IMR-90 (cell line): ENCODE measurements at regions not wholly inside any gene's neighbourhood (a gene's known extent, or its start where the extent isn't known, plus 50 kb on each side); places are given as distances from the start of the nearest gene placed in this dataset.
A peak's percentile ranks its signal among the peaks of the same experiment; 100 is the strongest.

ENCODE experiments used
- ATAC-seq: fragments of 200-7000 bp; cut with Tn5 transposase; 2 replicates; pipeline ENCODE4 v1.9.1; 2020; ENCODE audit warnings: low read depth, mild to moderate bottlenecking, moderate library complexity
- BruUV-seq: library from RNA; stranded (reverse); fragments of 400-500 nt; replicated peaks from 2 replicates; lab custom pipeline; 2021; lab: Mats Ljungman, UMichigan
- CTCF ChIA-PET: fragments of 300-600 bp; formaldehyde crosslinking; extraction: SDS; loops from one replicate; lab custom pipeline; 2021; ENCODE audit warnings: antibody characterized with exemption; lab: Yijun Ruan, JAX
- POLR2A ChIA-PET: fragments of 300-600 bp; sonication (Branson Sonifier 250); formaldehyde crosslinking; loops from one replicate; lab custom pipeline; 2022; ENCODE audit warnings: antibody characterized with exemption; ENCODE audit not compliant: unreplicated experiment; lab: Charles Lee
- DNase-seq: peaks from one replicate; pipeline ENCODE4 v3.0.0; 2013
- H2AFZ ChIP-seq: replicated peaks from 2 replicates; pipeline ENCODE3; 2013; ENCODE audit warnings: low read length, mild to moderate bottlenecking; ENCODE audit not compliant: poor library complexity
- H2AK5ac ChIP-seq: 2 replicates; pipeline ENCODE4 v1.6.1; 2013; ENCODE audit warnings: low read depth, low read length, inconsistent platforms
- H2AK9ac ChIP-seq: replicated peaks from 2 replicates; pipeline ENCODE3; 2013; ENCODE audit warnings: mild to moderate bottlenecking, low read depth, low read length, moderate library complexity; ENCODE audit not compliant: poor library complexity
- H2BK120ac ChIP-seq: 2 replicates; pipeline ENCODE4 v1.6.1; 2013; ENCODE audit warnings: low read depth, low read length, inconsistent platforms
- H2BK15ac ChIP-seq: 3 replicates; pipeline ENCODE4 v1.6.1; 2013; ENCODE audit warnings: low read depth, low read length, inconsistent platforms
- H2BK20ac ChIP-seq: 2 replicates; pipeline ENCODE4 v1.6.1; 2013; ENCODE audit warnings: low read depth, mild to moderate bottlenecking, inconsistent platforms, low read length, moderate library complexity
- H2BK5ac ChIP-seq: 2 replicates; pipeline ENCODE4 v1.6.1; 2013; ENCODE audit warnings: mild to moderate bottlenecking, low read depth, low read length, inconsistent platforms; ENCODE audit not compliant: poor library complexity, severe bottlenecking
- H3K14ac ChIP-seq: replicated peaks from 2 replicates; pipeline ENCODE4 v1.6.1; 2013; ENCODE audit warnings: low read depth, low read length, inconsistent platforms
- H3K18ac ChIP-seq: 2 replicates; pipeline ENCODE4 v1.6.1; 2013; ENCODE audit warnings: low read depth, low read length, control low read depth
- H3K23ac ChIP-seq: 2 replicates; pipeline ENCODE4 v1.6.1; 2013; ENCODE audit warnings: low read depth, low read length, inconsistent platforms
- H3K27ac ChIP-seq: 2 replicates; pipeline ENCODE4 v1.5.1; 2013; ENCODE audit warnings: mild to moderate bottlenecking, control low read depth, low read length; ENCODE audit not compliant: insufficient read depth
- H3K27me3 ChIP-seq: 2 replicates; pipeline ENCODE4 v1.6.1; 2013; ENCODE audit warnings: low read length; ENCODE audit not compliant: control insufficient read depth, insufficient read depth
- H3K36me3 ChIP-seq: 2 replicates; pipeline ENCODE4 v1.6.1; 2013; ENCODE audit warnings: low read length, mixed read lengths; ENCODE audit not compliant: control insufficient read depth, insufficient read depth
- H3K4ac ChIP-seq: 2 replicates; pipeline ENCODE4 v1.6.1; 2013; ENCODE audit warnings: low read depth, low read length, inconsistent platforms
- H3K4me1 ChIP-seq: 2 replicates; pipeline ENCODE4 v1.6.1; 2013; ENCODE audit warnings: low read length, mixed read lengths; ENCODE audit not compliant: control insufficient read depth, insufficient read depth
- H3K4me2 ChIP-seq: 2 replicates; pipeline ENCODE4 v1.6.1; 2013; ENCODE audit warnings: low read depth, mild to moderate bottlenecking, control low read depth, low read length, moderate library complexity
- H3K4me3 ChIP-seq: 2 replicates; pipeline ENCODE4 v1.5.1; 2013; ENCODE audit warnings: low read depth, mild to moderate bottlenecking, control low read depth, low read length, moderate library complexity; ENCODE audit not compliant: insufficient read depth
- H3K56ac ChIP-seq: 2 replicates; pipeline ENCODE4 v1.6.1; 2013; ENCODE audit warnings: low read length, inconsistent platforms; ENCODE audit not compliant: insufficient read depth; ENCODE audit errors: extremely low read depth
- H3K79me1 ChIP-seq, 2 experiments: 2 replicates each; pipeline ENCODE4 v1.6.1; 2013; ENCODE audit warnings: low read length in 2 of 2, inconsistent platforms in 1 of 2, low read depth in 1 of 2
- H3K9ac ChIP-seq: 2 replicates; pipeline ENCODE4 v1.6.1; 2013; ENCODE audit warnings: low read depth, low read length, control low read depth
- H3K9me1 ChIP-seq: 2 replicates; pipeline ENCODE4 v1.6.1; 2013; ENCODE audit warnings: low read length, inconsistent platforms; ENCODE audit not compliant: insufficient read depth
- H3K9me3 ChIP-seq: 2 replicates; pipeline ENCODE4 v1.6.1; 2013; ENCODE audit warnings: low read length; ENCODE audit not compliant: control insufficient read depth, insufficient read depth
- H4K20me1 ChIP-seq: 2 replicates; pipeline ENCODE4 v1.6.1; 2013; ENCODE audit warnings: low read length, inconsistent platforms; ENCODE audit not compliant: insufficient read depth
- H4K5ac ChIP-seq: 2 replicates; pipeline ENCODE4 v1.6.1; 2013; ENCODE audit warnings: mild to moderate bottlenecking, low read depth, low read length, control low read depth
- H4K8ac ChIP-seq, 2 experiments: 2 replicates each; pipeline ENCODE4 v1.6.1; 2013; ENCODE audit warnings: low read depth in 2 of 2, low read length in 2 of 2, control low read depth in 1 of 2, inconsistent platforms in 1 of 2
- H4K91ac ChIP-seq: 2 replicates; pipeline ENCODE4 v1.6.1; 2013; ENCODE audit warnings: low read depth, low read length, inconsistent platforms; ENCODE audit not compliant: insufficient read depth
- BHLHE40 ChIP-seq: fragments of 150-350 bp; IDR thresholded peaks from 2 replicates; pipeline ENCODE4 v1.6.1; 2016; ENCODE audit warnings: mild to moderate bottlenecking, low read depth, low read length
- CHD1 ChIP-seq: IDR thresholded peaks from 2 replicates; pipeline ENCODE4 v1.6.1; 2012; ENCODE audit warnings: low read depth, low read length, improper control_type of control experiment
- MAFK ChIP-seq: IDR thresholded peaks from 2 replicates; pipeline ENCODE4 v1.6.1; 2012; ENCODE audit warnings: low read depth, low read length, improper control_type of control experiment
- MXI1 ChIP-seq: IDR thresholded peaks from 2 replicates; pipeline ENCODE4 v1.6.1; 2012; ENCODE audit warnings: low read depth, mild to moderate bottlenecking, low read length, moderate library complexity, borderline replicate concordance
- NFE2L2 ChIP-seq: fragments of 150-350 bp; IDR thresholded peaks from 2 replicates; pipeline ENCODE4 v1.6.1; 2016; ENCODE audit warnings: low read depth, mild to moderate bottlenecking, low read length
- POLR2A ChIP-seq: IDR thresholded peaks from 2 replicates; pipeline ENCODE4 v1.6.1; 2012; ENCODE audit warnings: mild to moderate bottlenecking, low read depth, low read length
- RAD21 ChIP-seq: IDR thresholded peaks from 2 replicates; pipeline ENCODE4 v1.6.1; 2012; ENCODE audit warnings: low read length, improper control_type of control experiment
- RCOR1 ChIP-seq: IDR thresholded peaks from 2 replicates; pipeline ENCODE4 v1.6.1; 2012; ENCODE audit warnings: mild to moderate bottlenecking, low read length, improper control_type of control experiment; ENCODE audit not compliant: insufficient replicate concordance
- RFX5 ChIP-seq: IDR thresholded peaks from 2 replicates; pipeline ENCODE4 v1.8.0; 2012; ENCODE audit warnings: low read depth, mild to moderate bottlenecking, low read length, moderate library complexity
- SMC3 ChIP-seq: fragments of 150-350 bp; IDR thresholded peaks from 2 replicates; pipeline ENCODE4 v1.6.1; 2016; ENCODE audit warnings: low read depth, mild to moderate bottlenecking, antibody characterized with exemption, low read length, moderate library complexity
- WGBS, 2 experiments: methylation state at CpG; one replicate each; pipeline versions ENCODE4 v1.1.5 to v1.1.7; 2013; ENCODE audit warnings: missing lambda C conversion rate in 2 of 2; ENCODE audit not compliant: insufficient read length in 1 of 2; ENCODE audit errors: extremely low coverage in 2 of 2; 5-methylcytosine and 5-hydroxymethylcytosine counted together
- dilution Hi-C: fragments of 300-500 bp; cut with HindIII; formaldehyde crosslinking; loops from one replicate; pipeline ENCODE4 v1.14.3; 2018; ENCODE audit warnings: low sequenced_read_pairs; ENCODE audit not compliant: unreplicated experiment
- in situ Hi-C: fragments of 300-500 bp; cut with MboI; formaldehyde crosslinking; loops from 3 replicates; pipeline ENCODE4 v1.14.3; 2019; ENCODE audit warnings: low sequenced_read_pairs, inconsistent platforms, mixed read lengths
- intact Hi-C: fragments of 100-400 bp; cut with micrococcal nuclease; formaldehyde crosslinking; loops from 2 replicates; pipeline ENCODE4 v1.10.0; 2022

DNA sequence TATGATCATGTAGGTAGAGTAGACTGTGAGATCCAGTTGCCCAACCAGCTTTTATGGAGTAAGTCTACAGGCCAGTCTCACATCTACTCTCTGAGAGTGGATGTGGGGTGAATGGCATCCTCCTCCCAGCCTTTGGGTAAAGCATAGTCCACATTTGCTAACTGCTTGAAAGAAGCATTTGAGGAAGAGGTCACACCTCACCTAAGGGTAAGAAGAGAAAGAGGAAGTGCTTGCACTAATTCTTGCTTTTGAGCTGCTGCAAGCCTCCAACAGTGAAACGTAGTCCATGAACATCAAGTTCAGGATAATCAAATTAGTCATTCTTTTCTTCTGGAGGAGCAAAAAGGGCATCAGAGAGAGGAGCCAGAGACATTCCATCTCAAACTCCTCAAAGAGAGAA is 93.9 kb upstream of the AGR3 start:
- H4K5ac ChIP-seq: 0 out of 2 replicates have a peak overlapping the region, but pooled peaks have one; percentile 26
- no peaks in the 10 kb centered on the region for H3K9me3 ChIP-seq
- in situ Hi-C loops: no loop called here
- H3K27me3 ChIP-seq: no peaks in the 10 kb centered on the region
- ChIA-PET CTCF (interaction anchor here (0.6 kb wide), 1 partner anchor 429 kb away, joined by 5 read pairs; no protein-coding TSS in a partner anchor), POLR2A (no interaction called here)
- H4K8ac ChIP-seq: no peak overlapping the region
- H3K23ac ChIP-seq: no peak overlapping the region
- ATAC-seq (no peak), DNase-seq (no peak)
- intact Hi-C loops: loop anchor here (5.0 kb wide), 1 partner anchor 38 kb away; no protein-coding TSS in a partner anchor
- no peak overlapping the region for H2BK15ac ChIP-seq
- H3K9me1 ChIP-seq: peaks cover 5% of the 10 kb centered on the region
- BruUV-seq: no TSS peak
- dilution Hi-C loops: no loop called here
- no peak overlapping the region for H4K91ac ChIP-seq
- no peak overlapping the region for H2AFZ ChIP-seq
- no peak overlapping the region for H2BK20ac ChIP-seq
- no peak overlapping the region for H3K4ac ChIP-seq
- H2BK120ac ChIP-seq: no peak overlapping the region
- peaks cover 6% of the 10 kb centered on the region for H3K4me1 ChIP-seq
- H3K79me1 ChIP-seq: no peaks in the 10 kb centered on the region
- H3K9ac ChIP-seq: no peak overlapping the region
- H3K56ac ChIP-seq: no peak overlapping the region
- H3K36me3 ChIP-seq: no peaks in the 10 kb centered on the region
- no peak overlapping the region for H2AK5ac ChIP-seq
- H3K27ac ChIP-seq: no peak overlapping the region
- no CpG with 5 or more reads among the region's 1 CpG for WGBS, 2 experiments
- H3K18ac ChIP-seq: no peak overlapping the region; the same call in 1 of the 2 replicates
- H4K20me1 ChIP-seq: no peaks in the 10 kb centered on the region
- H2BK5ac ChIP-seq: no peak overlapping the region
- H3K14ac ChIP-seq: no peak overlapping the region; the same call in 1 of the 2 replicates
- no peak overlapping the region for H3K4me2 ChIP-seq
- H3K4me3 ChIP-seq: no peak overlapping the region
- no peak overlapping the region for H2AK9ac ChIP-seq
- no peak for TF ChIP-seq SMC3
- TF ChIP-seq POLR2A: no peak
- no peak for TF ChIP-seq MXI1
- TF ChIP-seq BHLHE40: no peak
- TF ChIP-seq MAFK: no peak
- TF ChIP-seq RAD21: no peak
- TF ChIP-seq RCOR1: no peak
- no peak for TF ChIP-seq CHD1
- no peak for TF ChIP-seq NFE2L2
- no peak for TF ChIP-seq RFX5
